ENCODE measurements at regions not wholly inside any gene's neighbourhood (a gene's known extent, or its start where the extent isn't known, plus 50 kb on each side); places are given as distances from the start of the nearest gene placed in this dataset.

DNA sequence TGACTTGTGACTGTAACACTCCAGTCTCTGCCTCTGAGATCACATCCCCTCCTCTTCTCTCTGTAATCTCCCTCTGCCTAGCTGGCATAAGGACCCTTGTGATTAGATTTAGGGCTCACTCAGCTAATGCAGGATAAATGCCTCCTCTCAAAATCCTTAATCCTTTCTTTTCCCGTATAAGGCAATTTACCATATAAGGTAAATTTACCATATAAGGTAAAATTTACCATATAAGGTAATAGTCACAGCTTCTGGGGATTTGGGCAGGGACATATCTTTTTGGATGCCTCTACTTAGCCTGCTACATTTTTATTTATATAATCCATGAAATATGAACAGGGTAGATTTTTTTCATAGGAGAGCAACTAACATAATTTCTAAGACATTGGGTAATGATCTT is 318.0 kb upstream of the PUM3 start:
- TF ChIP-seq POLR2AphosphoS5 (IDR thresholded peaks at IDR 0.05): no peak
- TF ChIP-seq, protein P1, sequence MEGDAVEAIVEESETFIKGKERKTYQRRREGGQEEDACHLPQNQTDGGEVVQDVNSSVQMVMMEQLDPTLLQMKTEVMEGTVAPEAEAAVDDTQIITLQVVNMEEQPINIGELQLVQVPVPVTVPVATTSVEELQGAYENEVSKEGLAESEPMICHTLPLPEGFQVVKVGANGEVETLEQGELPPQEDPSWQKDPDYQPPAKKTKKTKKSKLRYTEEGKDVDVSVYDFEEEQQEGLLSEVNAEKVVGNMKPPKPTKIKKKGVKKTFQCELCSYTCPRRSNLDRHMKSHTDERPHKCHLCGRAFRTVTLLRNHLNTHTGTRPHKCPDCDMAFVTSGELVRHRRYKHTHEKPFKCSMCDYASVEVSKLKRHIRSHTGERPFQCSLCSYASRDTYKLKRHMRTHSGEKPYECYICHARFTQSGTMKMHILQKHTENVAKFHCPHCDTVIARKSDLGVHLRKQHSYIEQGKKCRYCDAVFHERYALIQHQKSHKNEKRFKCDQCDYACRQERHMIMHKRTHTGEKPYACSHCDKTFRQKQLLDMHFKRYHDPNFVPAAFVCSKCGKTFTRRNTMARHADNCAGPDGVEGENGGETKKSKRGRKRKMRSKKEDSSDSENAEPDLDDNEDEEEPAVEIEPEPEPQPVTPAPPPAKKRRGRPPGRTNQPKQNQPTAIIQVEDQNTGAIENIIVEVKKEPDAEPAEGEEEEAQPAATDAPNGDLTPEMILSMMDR (IDR thresholded peaks at IDR 0.05): no peak
- TF ChIP-seq EP300 (IDR thresholded peaks at IDR 0.05): no peak
- TF ChIP-seq POLR2A (IDR thresholded peaks at IDR 0.05): no peak
